Omental fat pad (tissue), 3 donors: ENCODE measurements at regions not wholly inside any gene's neighbourhood (a gene's known extent, or its start where the extent isn't known, plus 50 kb on each side); places are given as distances from the start of the nearest gene placed in this dataset.

ENCODE experiments used
- ATAC-seq: fragments of 150-250 bp; one replicate; pipeline ENCODE4 v1.9.1; 2016; ENCODE audit warnings: mild to moderate bottlenecking, moderate library complexity; ENCODE audit not compliant: low FRiP score
- DNase-seq: peaks from one replicate; pipeline ENCODE4 v3.0.0-alpha.2; 2019; ENCODE audit warnings: low spot score
- CTCF ChIP-seq, 3 donors: fragments of 450-650 bp; IDR thresholded peaks; one replicate each; pipeline ENCODE4 v1.5.1; 2016 to 2017; ENCODE audit warnings: antibody characterized with exemption in 3 of 3, mild to moderate bottlenecking in 3 of 3, moderate library complexity in 2 of 3

DNA sequence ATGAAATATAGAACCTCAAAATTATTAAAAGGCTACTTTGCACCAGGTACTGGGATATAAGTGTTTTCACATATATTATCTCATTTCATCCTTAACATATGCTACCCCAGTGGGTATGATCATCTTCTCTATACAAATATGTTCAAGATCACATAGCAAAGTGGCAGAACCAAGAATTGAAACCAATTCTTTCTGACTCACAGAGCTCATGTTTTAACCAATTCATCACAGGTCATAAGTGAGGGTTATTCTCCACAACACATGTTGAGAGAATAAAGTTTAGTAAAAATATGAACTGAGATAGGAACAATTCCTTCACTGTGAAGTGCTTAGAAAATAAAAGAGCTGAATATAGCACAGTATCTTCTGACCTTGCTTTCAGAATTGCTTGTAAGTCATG is 442.9 kb upstream of the RASGEF1B start:
- DNase-seq (no peak), ATAC-seq (no peak)
- no peak for TF ChIP-seq CTCF (IDR thresholded peaks at IDR 0.05)

- ATAC-seq (no peak), DNase-seq (no peak)
- TF ChIP-seq CTCF (IDR thresholded peaks at IDR 0.05): no peak
Measured at GRCh38 chr4:81913427-81913879, 441.7 kb upstream of the RASGEF1B start.

DNA sequence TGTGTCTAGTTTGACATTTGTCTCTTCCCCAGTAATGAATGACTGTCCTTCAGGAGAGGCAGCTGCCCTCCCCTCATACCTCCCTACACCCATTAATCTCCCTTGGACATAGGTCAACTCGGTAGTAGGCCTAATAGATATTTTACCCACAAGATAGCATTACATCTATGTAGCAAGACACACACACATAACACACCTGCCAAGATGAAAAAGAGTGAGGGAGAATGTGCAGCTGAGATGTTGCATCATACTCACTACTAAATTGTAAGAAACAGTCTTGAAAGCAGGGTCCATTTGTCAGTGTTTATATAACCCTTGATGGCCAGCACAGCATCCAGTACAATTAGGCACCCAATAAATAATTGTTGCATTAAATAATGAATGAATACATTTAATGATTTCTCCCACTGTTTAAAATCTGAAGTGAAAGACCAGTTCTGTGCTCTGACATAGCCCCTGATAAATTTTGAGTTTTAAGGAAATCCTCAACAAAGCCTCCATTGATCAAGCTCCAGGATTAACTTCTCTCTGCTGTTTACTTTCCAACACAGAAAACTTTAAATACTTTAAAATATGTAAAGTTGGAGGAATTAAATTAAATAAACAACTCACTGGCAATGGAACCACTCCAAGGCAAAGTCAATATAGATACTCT is 440.8 kb upstream of the RASGEF1B start:
- no peak for TF ChIP-seq CTCF (IDR thresholded peaks at IDR 0.05)
- no peak for DNase-seq
- ATAC-seq: no peak

DNA sequence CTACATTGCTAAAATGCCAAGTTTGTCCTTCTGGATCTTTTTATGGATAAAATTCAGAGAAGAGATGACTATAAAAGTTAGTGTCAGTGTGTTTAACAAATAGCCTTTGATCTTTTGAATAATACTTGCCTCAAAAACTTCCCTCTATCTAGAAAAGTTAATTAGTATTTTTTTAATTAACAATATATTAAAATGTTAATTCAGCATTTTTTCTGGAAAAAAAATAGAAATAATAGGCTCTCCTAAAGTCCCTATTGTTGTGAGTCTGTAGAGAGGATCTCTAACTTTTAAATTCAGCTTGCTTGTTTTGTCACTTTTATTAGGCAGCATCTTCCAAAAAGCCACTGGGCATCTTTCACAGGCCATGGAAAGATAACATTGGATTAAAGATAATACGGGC is 435.2 kb upstream of the RASGEF1B start:
- no peak for TF ChIP-seq CTCF (IDR thresholded peaks at IDR 0.05)
- DNase-seq (no peak), ATAC-seq (no peak)

- DNase-seq (no peak), ATAC-seq (no peak)
- TF ChIP-seq CTCF (IDR thresholded peaks at IDR 0.05): no peak
Measured at GRCh38 chr4:81905971-81906370, 434.3 kb upstream of the RASGEF1B start.

DNA sequence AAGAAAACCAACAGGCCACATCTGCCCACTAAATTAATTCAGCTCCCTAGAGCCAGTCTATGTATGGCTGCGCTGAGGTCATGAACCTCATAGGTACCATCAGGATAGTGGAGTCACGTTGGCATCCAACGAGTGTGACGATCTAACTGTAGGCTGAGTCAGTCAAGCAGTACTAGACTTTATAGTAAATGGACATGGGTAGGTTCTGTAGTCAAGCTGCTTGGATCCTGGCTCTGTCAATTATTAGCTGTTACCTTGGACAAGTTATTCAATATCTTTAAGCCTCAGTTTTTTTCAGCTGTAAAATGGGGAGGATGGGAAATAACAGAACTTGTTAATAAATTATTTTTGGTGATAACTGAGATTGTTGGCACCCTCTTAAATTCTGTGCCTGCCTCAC is 432.4 kb upstream of the RASGEF1B start:
- no peak for TF ChIP-seq CTCF (IDR thresholded peaks at IDR 0.05)
- DNase-seq: no peak
- ATAC-seq: no peak

DNA sequence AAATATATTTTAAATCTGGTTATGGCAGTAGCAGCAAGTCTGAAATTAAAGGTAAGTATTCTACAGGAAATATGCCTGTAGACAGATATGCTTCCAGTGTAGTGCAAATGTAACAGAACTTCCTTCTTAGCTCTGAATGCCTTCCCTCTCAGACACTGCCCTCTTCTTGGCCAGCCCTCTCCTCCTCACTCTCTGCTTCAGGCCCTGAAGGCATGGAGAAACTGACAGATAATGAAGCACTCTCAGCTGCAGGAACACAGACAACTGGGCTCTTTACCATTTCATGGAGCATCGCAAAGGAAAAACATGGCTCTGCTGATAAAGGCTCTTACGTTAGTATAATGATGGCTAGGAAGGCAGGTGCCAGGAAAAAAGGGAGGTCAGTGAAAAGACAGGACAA is 431.5 kb upstream of the RASGEF1B start:
- no peak for TF ChIP-seq CTCF (IDR thresholded peaks at IDR 0.05)
- no peak for ATAC-seq
- DNase-seq: no peak
